IMR-90 (cell line): ENCODE measurements at regions not wholly inside any gene's neighbourhood (a gene's known extent, or its start where the extent isn't known, plus 50 kb on each side); places are given as distances from the start of the nearest gene placed in this dataset.

Experiments
- ATAC-seq: fragments of 200-7000 bp; cut with Tn5 transposase; 2 replicates; pipeline ENCODE4 v1.9.1; 2020; ENCODE audit warnings: low read depth, mild to moderate bottlenecking, moderate library complexity
- BruUV-seq: library from RNA; stranded (reverse); fragments of 400-500 nt; replicated peaks from 2 replicates; lab custom pipeline; 2021; lab: Mats Ljungman, UMichigan
- CTCF ChIA-PET: fragments of 300-600 bp; formaldehyde crosslinking; extraction: SDS; loops from one replicate; lab custom pipeline; 2021; ENCODE audit warnings: antibody characterized with exemption; lab: Yijun Ruan, JAX
- POLR2A ChIA-PET: fragments of 300-600 bp; sonication (Branson Sonifier 250); formaldehyde crosslinking; loops from one replicate; lab custom pipeline; 2022; ENCODE audit warnings: antibody characterized with exemption; ENCODE audit not compliant: unreplicated experiment; lab: Charles Lee
- DNase-seq: peaks from one replicate; pipeline ENCODE4 v3.0.0; 2013
- H2AFZ ChIP-seq: replicated peaks from 2 replicates; pipeline ENCODE3; 2013; ENCODE audit warnings: low read length, mild to moderate bottlenecking; ENCODE audit not compliant: poor library complexity
- H2AK5ac ChIP-seq: 2 replicates; pipeline ENCODE4 v1.6.1; 2013; ENCODE audit warnings: low read depth, low read length, inconsistent platforms
- H2AK9ac ChIP-seq: replicated peaks from 2 replicates; pipeline ENCODE3; 2013; ENCODE audit warnings: mild to moderate bottlenecking, low read depth, low read length, moderate library complexity; ENCODE audit not compliant: poor library complexity
- H2BK120ac ChIP-seq: 2 replicates; pipeline ENCODE4 v1.6.1; 2013; ENCODE audit warnings: low read depth, low read length, inconsistent platforms
- H2BK15ac ChIP-seq: 3 replicates; pipeline ENCODE4 v1.6.1; 2013; ENCODE audit warnings: low read depth, low read length, inconsistent platforms
- H2BK20ac ChIP-seq: 2 replicates; pipeline ENCODE4 v1.6.1; 2013; ENCODE audit warnings: low read depth, mild to moderate bottlenecking, inconsistent platforms, low read length, moderate library complexity
- H2BK5ac ChIP-seq: 2 replicates; pipeline ENCODE4 v1.6.1; 2013; ENCODE audit warnings: mild to moderate bottlenecking, low read depth, low read length, inconsistent platforms; ENCODE audit not compliant: poor library complexity, severe bottlenecking
- H3K14ac ChIP-seq: replicated peaks from 2 replicates; pipeline ENCODE4 v1.6.1; 2013; ENCODE audit warnings: low read depth, low read length, inconsistent platforms
- H3K18ac ChIP-seq: 2 replicates; pipeline ENCODE4 v1.6.1; 2013; ENCODE audit warnings: low read depth, low read length, control low read depth
- H3K23ac ChIP-seq: 2 replicates; pipeline ENCODE4 v1.6.1; 2013; ENCODE audit warnings: low read depth, low read length, inconsistent platforms
- H3K27ac ChIP-seq: 2 replicates; pipeline ENCODE4 v1.5.1; 2013; ENCODE audit warnings: mild to moderate bottlenecking, control low read depth, low read length; ENCODE audit not compliant: insufficient read depth
- H3K27me3 ChIP-seq: 2 replicates; pipeline ENCODE4 v1.6.1; 2013; ENCODE audit warnings: low read length; ENCODE audit not compliant: control insufficient read depth, insufficient read depth
- H3K36me3 ChIP-seq: 2 replicates; pipeline ENCODE4 v1.6.1; 2013; ENCODE audit warnings: low read length, mixed read lengths; ENCODE audit not compliant: control insufficient read depth, insufficient read depth
- H3K4ac ChIP-seq: 2 replicates; pipeline ENCODE4 v1.6.1; 2013; ENCODE audit warnings: low read depth, low read length, inconsistent platforms
- H3K4me1 ChIP-seq: 2 replicates; pipeline ENCODE4 v1.6.1; 2013; ENCODE audit warnings: low read length, mixed read lengths; ENCODE audit not compliant: control insufficient read depth, insufficient read depth
- H3K4me2 ChIP-seq: 2 replicates; pipeline ENCODE4 v1.6.1; 2013; ENCODE audit warnings: low read depth, mild to moderate bottlenecking, control low read depth, low read length, moderate library complexity
- H3K4me3 ChIP-seq: 2 replicates; pipeline ENCODE4 v1.5.1; 2013; ENCODE audit warnings: low read depth, mild to moderate bottlenecking, control low read depth, low read length, moderate library complexity; ENCODE audit not compliant: insufficient read depth
- H3K56ac ChIP-seq: 2 replicates; pipeline ENCODE4 v1.6.1; 2013; ENCODE audit warnings: low read length, inconsistent platforms; ENCODE audit not compliant: insufficient read depth; ENCODE audit errors: extremely low read depth
- H3K79me1 ChIP-seq, 2 experiments: 2 replicates each; pipeline ENCODE4 v1.6.1; 2013; ENCODE audit warnings: low read length in 2 of 2, inconsistent platforms in 1 of 2, low read depth in 1 of 2
- H3K9ac ChIP-seq: 2 replicates; pipeline ENCODE4 v1.6.1; 2013; ENCODE audit warnings: low read depth, low read length, control low read depth
- H3K9me1 ChIP-seq: 2 replicates; pipeline ENCODE4 v1.6.1; 2013; ENCODE audit warnings: low read length, inconsistent platforms; ENCODE audit not compliant: insufficient read depth
- H3K9me3 ChIP-seq: 2 replicates; pipeline ENCODE4 v1.6.1; 2013; ENCODE audit warnings: low read length; ENCODE audit not compliant: control insufficient read depth, insufficient read depth
- H4K20me1 ChIP-seq: 2 replicates; pipeline ENCODE4 v1.6.1; 2013; ENCODE audit warnings: low read length, inconsistent platforms; ENCODE audit not compliant: insufficient read depth
- H4K5ac ChIP-seq: 2 replicates; pipeline ENCODE4 v1.6.1; 2013; ENCODE audit warnings: mild to moderate bottlenecking, low read depth, low read length, control low read depth
- H4K8ac ChIP-seq, 2 experiments: 2 replicates each; pipeline ENCODE4 v1.6.1; 2013; ENCODE audit warnings: low read depth in 2 of 2, low read length in 2 of 2, control low read depth in 1 of 2, inconsistent platforms in 1 of 2
- H4K91ac ChIP-seq: 2 replicates; pipeline ENCODE4 v1.6.1; 2013; ENCODE audit warnings: low read depth, low read length, inconsistent platforms; ENCODE audit not compliant: insufficient read depth
- BHLHE40 ChIP-seq: fragments of 150-350 bp; IDR thresholded peaks from 2 replicates; pipeline ENCODE4 v1.6.1; 2016; ENCODE audit warnings: mild to moderate bottlenecking, low read depth, low read length
- MXI1 ChIP-seq: IDR thresholded peaks from 2 replicates; pipeline ENCODE4 v1.6.1; 2012; ENCODE audit warnings: low read depth, mild to moderate bottlenecking, low read length, moderate library complexity, borderline replicate concordance
- WGBS, 2 experiments: methylation state at CpG; one replicate each; pipeline versions ENCODE4 v1.1.5 to v1.1.7; 2013; ENCODE audit warnings: missing lambda C conversion rate in 2 of 2; ENCODE audit not compliant: insufficient read length in 1 of 2; ENCODE audit errors: extremely low coverage in 2 of 2; 5-methylcytosine and 5-hydroxymethylcytosine counted together
- dilution Hi-C: fragments of 300-500 bp; cut with HindIII; formaldehyde crosslinking; loops from one replicate; pipeline ENCODE4 v1.14.3; 2018; ENCODE audit warnings: low sequenced_read_pairs; ENCODE audit not compliant: unreplicated experiment
- in situ Hi-C: fragments of 300-500 bp; cut with MboI; formaldehyde crosslinking; loops from 3 replicates; pipeline ENCODE4 v1.14.3; 2019; ENCODE audit warnings: low sequenced_read_pairs, inconsistent platforms, mixed read lengths
- intact Hi-C: fragments of 100-400 bp; cut with micrococcal nuclease; formaldehyde crosslinking; loops from 2 replicates; pipeline ENCODE4 v1.10.0; 2022
- TF ChIP-seq, protein P1 (sequence below): fragments of 150-350 bp; IDR thresholded peaks from 2 replicates; pipeline ENCODE4 v1.6.1; 2017; ENCODE audit warnings: mild to moderate bottlenecking, antibody characterized with exemption, low read length, low read depth

DNA sequence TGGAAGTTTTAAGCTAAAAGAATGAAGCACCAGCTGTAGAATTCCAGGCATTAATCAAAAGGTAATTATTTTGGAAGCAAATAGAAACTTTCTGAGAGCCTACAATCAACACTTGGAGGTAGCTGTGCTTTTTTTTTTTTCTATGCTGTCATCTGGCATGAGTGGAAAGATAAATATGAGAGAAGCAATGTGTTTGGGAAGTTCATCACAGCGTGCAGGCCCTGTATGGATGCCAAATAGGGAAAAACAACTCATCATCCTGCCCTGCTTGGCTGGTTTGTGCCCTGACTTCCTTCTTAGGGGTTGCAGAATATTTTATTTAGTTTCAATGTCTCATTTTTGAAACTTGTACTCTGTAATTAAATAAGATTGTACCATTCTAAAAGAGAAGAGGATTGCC lies 437.4 kb downstream of the PIK3C3 start:
- Histone ChIP-seq H3K4me1 (no peaks in the 10 kb centered on the region), H4K5ac (no peak overlapping the region), H2AFZ (no peak overlapping the region), H2AK5ac (no peak overlapping the region), H4K20me1 (no peaks in the 10 kb centered on the region), H3K9me3 (peaks cover 2% of the 10 kb centered on the region; the same call in 1 of the 2 replicates), H2AK9ac (no peak overlapping the region), H3K9ac (no peak overlapping the region), H2BK5ac (no peak overlapping the region), H4K91ac (no peak overlapping the region), H3K9me1 (no peaks in the 10 kb centered on the region), H3K4me3 (no peak overlapping the region), H2BK15ac (no peak overlapping the region), H3K27ac (no peak overlapping the region), H3K56ac (no peak overlapping the region), H3K36me3 (no peaks in the 10 kb centered on the region), H3K18ac (no peak overlapping the region), H3K14ac (no peak overlapping the region), H3K4me2 (no peak overlapping the region), H2BK120ac (no peak overlapping the region), H3K23ac (no peak overlapping the region), H2BK20ac (no peak overlapping the region), H4K8ac (no peak overlapping the region), H3K27me3 (no peaks in the 10 kb centered on the region), H3K4ac (no peak overlapping the region), H3K79me1 (no peaks in the 10 kb centered on the region)
- WGBS, 2 experiments: no CpG with 5 or more reads among the region's 1 CpG
- ChIA-PET CTCF (no interaction called here), POLR2A (no interaction called here)
- BruUV-seq: no TSS peak
- in situ Hi-C loops (no loop called here), dilution Hi-C loops (no loop called here), intact Hi-C loops (no loop called here)
- TF ChIP-seq BHLHE40 (no peak), MXI1 (no peak)
- TF ChIP-seq, protein P1, sequence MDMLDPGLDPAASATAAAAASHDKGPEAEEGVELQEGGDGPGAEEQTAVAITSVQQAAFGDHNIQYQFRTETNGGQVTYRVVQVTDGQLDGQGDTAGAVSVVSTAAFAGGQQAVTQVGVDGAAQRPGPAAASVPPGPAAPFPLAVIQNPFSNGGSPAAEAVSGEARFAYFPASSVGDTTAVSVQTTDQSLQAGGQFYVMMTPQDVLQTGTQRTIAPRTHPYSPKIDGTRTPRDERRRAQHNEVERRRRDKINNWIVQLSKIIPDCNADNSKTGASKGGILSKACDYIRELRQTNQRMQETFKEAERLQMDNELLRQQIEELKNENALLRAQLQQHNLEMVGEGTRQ: no peak
- DNase-seq (no peak), ATAC-seq (no peak)
